SU-DHL-6 (cell line): ENCODE measurements at regions not wholly inside any gene's neighbourhood (a gene's known extent, or its start where the extent isn't known, plus 50 kb on each side); places are given as distances from the start of the nearest gene placed in this dataset.

Experiments
- EZH2phosphoT487 ChIP-seq: fragments of 200-600 bp; sonication (generic), shearing (Covaris generic); conservative IDR thresholded peaks from 2 replicates; pipeline ENCODE4 v1.6.1; 2018; ENCODE audit warnings: mild to moderate bottlenecking, antibody characterized with exemption, low read length, moderate library complexity, mixed read lengths
- TF ChIP-seq, protein P1 (sequence below): fragments of 200-600 bp; sonication (generic); IDR thresholded peaks from one replicate; pipeline ENCODE4 v1.5.1; 2017; ENCODE audit warnings: antibody characterized with exemption, mild to moderate bottlenecking, low read length, moderate library complexity; ENCODE audit not compliant: insufficient read depth, poor library complexity, severe bottlenecking

DNA sequence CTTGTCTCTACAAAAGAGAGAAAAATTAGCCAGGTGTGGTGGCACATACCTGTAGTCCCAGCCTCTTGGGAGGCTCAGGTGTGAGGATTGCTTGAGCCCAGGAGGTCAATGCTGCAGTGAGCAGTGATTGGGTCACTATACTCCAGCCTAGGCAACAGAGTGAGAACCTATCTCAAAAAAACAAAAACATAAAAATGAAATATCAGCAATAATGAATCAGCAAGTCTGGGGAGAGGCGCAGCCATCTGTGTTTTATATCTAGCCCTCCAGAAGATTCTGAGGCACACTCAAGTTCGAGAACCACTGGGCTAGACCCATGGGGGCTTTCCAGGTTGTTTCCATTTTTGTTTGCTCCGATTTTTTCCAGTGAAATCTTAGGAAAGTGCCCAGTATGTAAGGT lies 88.1 kb upstream of the BCL6 start:
- TF ChIP-seq, protein P1, sequence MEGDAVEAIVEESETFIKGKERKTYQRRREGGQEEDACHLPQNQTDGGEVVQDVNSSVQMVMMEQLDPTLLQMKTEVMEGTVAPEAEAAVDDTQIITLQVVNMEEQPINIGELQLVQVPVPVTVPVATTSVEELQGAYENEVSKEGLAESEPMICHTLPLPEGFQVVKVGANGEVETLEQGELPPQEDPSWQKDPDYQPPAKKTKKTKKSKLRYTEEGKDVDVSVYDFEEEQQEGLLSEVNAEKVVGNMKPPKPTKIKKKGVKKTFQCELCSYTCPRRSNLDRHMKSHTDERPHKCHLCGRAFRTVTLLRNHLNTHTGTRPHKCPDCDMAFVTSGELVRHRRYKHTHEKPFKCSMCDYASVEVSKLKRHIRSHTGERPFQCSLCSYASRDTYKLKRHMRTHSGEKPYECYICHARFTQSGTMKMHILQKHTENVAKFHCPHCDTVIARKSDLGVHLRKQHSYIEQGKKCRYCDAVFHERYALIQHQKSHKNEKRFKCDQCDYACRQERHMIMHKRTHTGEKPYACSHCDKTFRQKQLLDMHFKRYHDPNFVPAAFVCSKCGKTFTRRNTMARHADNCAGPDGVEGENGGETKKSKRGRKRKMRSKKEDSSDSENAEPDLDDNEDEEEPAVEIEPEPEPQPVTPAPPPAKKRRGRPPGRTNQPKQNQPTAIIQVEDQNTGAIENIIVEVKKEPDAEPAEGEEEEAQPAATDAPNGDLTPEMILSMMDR, result no peak
- TF ChIP-seq EZH2phosphoT487, result no peak
